Caki2 (cell line): ENCODE measurements at regions not wholly inside any gene's neighbourhood (a gene's known extent, or its start where the extent isn't known, plus 50 kb on each side); places are given as distances from the start of the nearest gene placed in this dataset.

Source experiments
- DNase-seq: peaks from one replicate; pipeline ENCODE4 v3.0.0-alpha.2; 2015; ENCODE audit warnings: low read depth
- in situ Hi-C: cut with HindIII; loops from 2 replicates; pipeline ENCODE4 v1.10.0; 2016; ENCODE audit warnings: low sequenced_read_pairs, low pct_unique_long_range_greater_than_20kb, mixed read lengths

GRCh38 chr13:109858319-109858718 is 71.9 kb upstream of the IRS2 start:
- in situ Hi-C loops = no loop called here
- no peak for DNase-seq

DNA sequence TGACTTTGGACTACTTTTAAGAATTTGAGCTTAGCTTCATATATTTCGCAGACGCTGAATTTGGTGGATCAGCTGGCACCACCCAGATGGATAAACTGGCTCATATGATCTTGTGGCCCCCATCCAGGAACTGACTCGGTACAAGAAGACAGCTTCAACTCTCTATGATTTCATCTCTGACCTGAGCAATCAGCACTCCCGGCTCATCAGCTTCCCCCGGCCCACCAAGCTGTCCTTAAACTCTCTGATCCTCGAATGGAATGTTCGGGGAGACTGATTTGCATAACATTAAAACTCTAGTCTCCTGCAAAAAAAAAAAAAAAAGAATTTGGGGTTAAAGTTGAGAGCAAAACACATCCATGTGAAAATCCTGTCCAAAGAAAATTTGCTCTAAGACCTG is 71.4 kb upstream of the IRS2 start:
- in situ Hi-C loops = no loop called here
- no peak for DNase-seq

DNA sequence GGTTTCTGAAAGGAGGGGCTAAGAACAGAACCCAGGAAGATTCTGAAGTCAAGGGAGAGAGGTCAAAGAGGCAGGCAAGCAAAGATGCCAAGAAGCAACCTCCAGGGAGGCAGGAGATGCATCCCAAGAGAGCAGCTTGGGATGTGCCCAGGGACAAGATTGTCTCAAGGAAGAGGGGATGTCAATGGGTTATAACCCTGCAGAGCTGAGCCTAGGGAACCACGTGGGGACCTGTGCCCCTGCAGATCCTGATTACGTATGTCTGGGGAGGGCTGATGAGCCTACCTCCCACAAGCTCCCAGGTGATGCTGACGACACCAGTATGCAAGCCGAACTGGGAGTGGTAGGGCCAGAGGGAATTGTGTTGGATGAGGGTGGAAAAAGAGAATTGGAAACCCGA is 70.9 kb upstream of the IRS2 start:
- DNase-seq = no peak
- in situ Hi-C loops = no loop called here

- in situ Hi-C loops = no loop called here
Measured at GRCh38 chr13:109856350-109856749, 70.0 kb upstream of the IRS2 start.

DNA sequence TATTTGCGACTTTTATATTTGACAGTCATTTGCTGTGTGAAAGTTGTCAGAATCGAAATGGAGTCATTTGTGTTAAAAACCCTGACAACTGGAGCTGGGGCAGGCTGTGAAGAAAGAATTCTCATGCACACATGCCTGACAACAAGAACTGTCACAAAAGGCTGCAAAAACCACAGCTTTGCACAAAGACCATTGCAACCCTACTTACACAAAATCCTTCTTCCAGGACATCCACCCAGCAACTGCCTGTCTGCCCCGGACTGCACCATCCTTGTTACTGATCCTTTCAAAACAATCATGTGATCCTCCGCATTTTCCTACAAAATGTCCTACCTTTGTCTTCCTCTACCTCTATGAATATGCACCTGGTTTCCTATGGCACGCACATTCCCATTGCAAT is 66.8 kb upstream of the IRS2 start:
- in situ Hi-C loops = no loop called here
- no peak for DNase-seq

More at GRCh38 chr13:109856350-109856749, 70.0 kb upstream of the IRS2 start:
- no peak for DNase-seq

DNA sequence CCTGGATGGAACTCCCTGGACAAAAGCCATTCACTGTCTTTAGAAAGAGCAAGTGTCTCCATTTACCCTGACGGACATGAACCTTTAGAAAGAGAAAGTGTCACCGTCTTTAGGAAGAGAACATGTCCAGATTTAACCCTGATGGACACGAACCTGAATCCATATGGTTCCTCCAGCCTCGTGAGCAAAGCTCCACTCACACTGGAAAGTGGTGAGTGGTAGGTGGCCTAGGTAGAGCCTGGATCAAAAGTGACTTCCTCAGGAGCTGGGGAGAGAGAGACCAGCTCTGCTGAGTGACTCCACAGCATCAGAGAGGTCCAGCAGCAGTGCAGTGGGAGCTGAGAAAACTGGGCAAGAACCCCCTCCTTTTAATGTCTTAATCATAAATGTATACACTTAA is 59.8 kb upstream of the IRS2 start:
- DNase-seq = no peak
- in situ Hi-C loops = no loop called here

DNA sequence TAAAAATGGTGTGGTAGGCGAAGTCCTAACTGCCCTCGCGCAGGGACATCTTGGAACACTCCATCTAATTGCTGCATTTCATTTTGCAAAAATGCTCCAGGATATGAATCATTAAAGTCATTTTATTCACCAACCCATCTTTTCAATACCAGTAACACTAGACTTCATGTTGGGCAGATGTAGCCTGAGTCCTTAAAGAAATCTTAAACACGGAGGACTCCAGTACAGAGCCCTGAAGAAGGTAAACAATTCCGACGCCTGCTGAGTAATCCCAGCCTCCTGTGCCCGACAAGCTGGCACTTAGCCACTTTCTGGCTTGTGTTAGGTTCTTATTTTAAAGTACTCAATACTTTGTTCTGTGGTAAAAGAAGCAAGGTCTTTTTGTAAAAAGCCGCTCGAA is 58.0 kb upstream of the IRS2 start:
- DNase-seq = no peak
- in situ Hi-C loops = no loop called here

DNA sequence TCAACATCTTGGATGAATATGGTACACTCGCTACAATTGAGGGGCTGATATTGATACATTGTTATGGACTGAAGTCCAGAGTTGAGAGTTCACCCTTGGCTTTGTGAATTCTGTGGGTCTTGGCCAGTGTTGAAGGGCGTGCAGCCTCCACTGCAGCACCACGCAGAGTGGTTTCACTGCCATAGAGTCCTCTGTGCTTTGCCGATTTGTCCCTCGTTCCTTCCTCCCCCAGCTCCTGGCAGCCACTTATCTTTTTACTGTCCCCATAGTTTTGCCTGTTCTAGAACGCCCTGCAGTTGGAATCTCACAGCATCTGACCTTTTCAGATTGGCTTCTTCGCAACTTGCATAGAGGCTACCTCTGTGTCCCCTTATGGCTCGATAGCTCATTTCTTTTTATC is 57.3 kb upstream of the IRS2 start:
- in situ Hi-C loops = no loop called here
- DNase-seq = no peak

DNA sequence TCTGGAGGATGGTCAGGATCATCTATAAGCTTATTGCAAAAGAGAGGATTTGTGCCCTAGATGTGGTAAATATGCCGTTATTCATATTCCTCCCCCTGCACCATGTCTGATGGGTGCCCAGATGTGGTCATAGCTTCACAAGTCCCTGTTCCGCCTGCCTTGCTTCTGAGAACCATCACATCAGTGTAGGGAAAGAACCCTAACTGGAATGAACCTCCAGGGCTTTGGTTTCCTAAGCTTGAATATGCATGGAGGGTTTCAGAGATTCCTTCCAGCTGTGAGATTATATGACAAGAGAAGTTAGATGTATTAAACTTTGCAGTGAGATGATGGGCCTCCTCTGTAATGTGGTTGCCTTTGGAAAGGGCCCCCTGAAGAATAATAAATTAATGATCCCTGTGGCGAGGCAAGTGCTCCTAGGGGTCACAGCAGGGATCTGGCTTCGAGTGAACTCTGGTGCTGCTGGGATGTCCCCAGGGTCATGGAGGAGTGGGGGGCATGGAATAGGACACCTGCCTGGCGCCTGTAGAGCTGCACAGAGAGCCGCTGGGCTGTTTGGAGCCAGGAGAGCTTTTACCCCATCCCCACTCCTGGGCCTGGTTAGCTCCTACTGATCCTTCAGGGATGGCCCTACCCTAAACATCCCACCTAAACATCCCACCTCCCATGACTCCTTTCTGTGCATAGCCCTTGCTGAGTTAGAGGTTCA is 56.0 kb upstream of the IRS2 start:
- in situ Hi-C loops = no loop called here
- DNase-seq = no peak

- in situ Hi-C loops = no loop called here
- DNase-seq = no peak
Measured at GRCh38 chr13:109840893-109841287, 54.5 kb upstream of the IRS2 start.

- peak; percentile 8 for DNase-seq
- in situ Hi-C loops = no loop called here
Measured at GRCh38 chr13:109840201-109840892, 54.0 kb upstream of the IRS2 start.

GRCh38 chr13:109836629-109837607 is 50.5 kb upstream of the IRS2 start:
- DNase-seq = peak; percentile 7
- in situ Hi-C loops = no loop called here
